ENCODE measurements at regions not wholly inside any gene's neighbourhood (a gene's known extent, or its start where the extent isn't known, plus 50 kb on each side); places are given as distances from the start of the nearest gene placed in this dataset.

- H3K36me3 ChIP-seq (ENCODE audit: control insufficient read depth in 2 of 2, extremely low read depth in 1 of 2, insufficient read depth in 2 of 2, low read length in 2 of 2), result no peaks in the 10 kb centered on the region
- H3K4me1 ChIP-seq (ENCODE audit: control insufficient read depth, extremely low read depth, insufficient read depth, low read length), result no peaks in the 10 kb centered on the region
- no peak overlapping the region for H3K4me3 ChIP-seq (ENCODE audit: control insufficient read depth in 2 of 3, extremely low read depth in 1 of 3, insufficient read depth in 2 of 3, low read depth in 1 of 3, low read length in 3 of 3)
- peaks cover 3% of the 10 kb centered on the region for H3K9me3 ChIP-seq (ENCODE audit: control insufficient read depth, low read depth, low read length)
- FAIRE-seq (no peak), DNase-seq (ENCODE audit: low read depth, low spot score) (no peak)
- no peaks in the 10 kb centered on the region for H3K27me3 ChIP-seq (ENCODE audit: control insufficient read depth, extremely low read depth, insufficient read depth, low read length)
- H2AFZ ChIP-seq (ENCODE audit: control insufficient read depth, low read length), result no peak overlapping the region
- H4K20me1 ChIP-seq (ENCODE audit: control insufficient read depth, extremely low read depth, insufficient read depth, low read length), result no peaks in the 10 kb centered on the region
- TF ChIP-seq, protein P1, sequence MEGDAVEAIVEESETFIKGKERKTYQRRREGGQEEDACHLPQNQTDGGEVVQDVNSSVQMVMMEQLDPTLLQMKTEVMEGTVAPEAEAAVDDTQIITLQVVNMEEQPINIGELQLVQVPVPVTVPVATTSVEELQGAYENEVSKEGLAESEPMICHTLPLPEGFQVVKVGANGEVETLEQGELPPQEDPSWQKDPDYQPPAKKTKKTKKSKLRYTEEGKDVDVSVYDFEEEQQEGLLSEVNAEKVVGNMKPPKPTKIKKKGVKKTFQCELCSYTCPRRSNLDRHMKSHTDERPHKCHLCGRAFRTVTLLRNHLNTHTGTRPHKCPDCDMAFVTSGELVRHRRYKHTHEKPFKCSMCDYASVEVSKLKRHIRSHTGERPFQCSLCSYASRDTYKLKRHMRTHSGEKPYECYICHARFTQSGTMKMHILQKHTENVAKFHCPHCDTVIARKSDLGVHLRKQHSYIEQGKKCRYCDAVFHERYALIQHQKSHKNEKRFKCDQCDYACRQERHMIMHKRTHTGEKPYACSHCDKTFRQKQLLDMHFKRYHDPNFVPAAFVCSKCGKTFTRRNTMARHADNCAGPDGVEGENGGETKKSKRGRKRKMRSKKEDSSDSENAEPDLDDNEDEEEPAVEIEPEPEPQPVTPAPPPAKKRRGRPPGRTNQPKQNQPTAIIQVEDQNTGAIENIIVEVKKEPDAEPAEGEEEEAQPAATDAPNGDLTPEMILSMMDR (optimal IDR thresholded peaks at IDR 0.05 in 1 of 3, IDR thresholded peaks at IDR 0.05 in 1 of 3, conservative IDR thresholded peaks at IDR 0.05 in 1 of 3; ENCODE audit: extremely low read depth in 1 of 3, insufficient read depth in 2 of 3, low read length in 3 of 3), result no peak
- TF ChIP-seq EZH2 (IDR thresholded peaks at IDR 0.05; ENCODE audit: low read length), result no peak
- no peaks in the 10 kb centered on the region for H3K9me1 ChIP-seq (ENCODE audit: control insufficient read depth, extremely low read depth, insufficient read depth, low read length)
- H3K27ac ChIP-seq (ENCODE audit: control insufficient read depth, insufficient read depth, low read length), result no peak overlapping the region
- H3K79me2 ChIP-seq (ENCODE audit: control insufficient read depth, insufficient read depth, low read length), result no peaks in the 10 kb centered on the region
- H3K4me2 ChIP-seq (ENCODE audit: control insufficient read depth, extremely low read depth, insufficient read depth, low read depth, low read length), result no peak overlapping the region
- dilution Hi-C loops (cut with MboI; ENCODE audit: extremely low pct_ligation_motif_present, low sequenced_read_pairs), result no loop called here
- H3K9ac ChIP-seq (ENCODE audit: control insufficient read depth, extremely low read depth, insufficient read depth, low read length), result no peak overlapping the region
Measured at GRCh38 chrX:122572461-122572860, 611.6 kb upstream of the GRIA3 start.

DNA sequence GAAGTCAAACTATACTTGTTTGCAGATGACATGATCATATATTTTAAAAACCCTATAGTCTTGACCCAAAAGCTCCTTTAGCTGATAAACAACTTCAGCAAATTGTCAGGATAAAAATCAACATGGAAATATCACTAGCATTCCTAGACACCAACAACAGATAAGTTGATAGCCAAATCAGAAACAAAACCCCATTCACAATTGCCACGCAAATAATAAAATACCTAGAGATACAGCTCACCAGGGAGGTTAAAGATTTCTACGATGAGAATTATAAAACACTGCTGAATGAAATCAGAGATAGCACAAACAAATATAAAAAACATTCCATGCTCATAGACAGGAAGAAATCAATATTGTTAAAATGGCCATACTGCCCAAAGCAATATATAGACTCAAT is 605.0 kb upstream of the GRIA3 start:
- FAIRE-seq, result no peak

More for the DNA sequence above, 605.0 kb upstream of the GRIA3 start:
- Histone ChIP-seq H3K36me3 (ENCODE audit: control insufficient read depth in 2 of 2, extremely low read depth in 1 of 2, insufficient read depth in 2 of 2, low read length in 2 of 2) (no peaks in the 10 kb centered on the region), H3K27ac (ENCODE audit: control insufficient read depth, insufficient read depth, low read length) (no peak overlapping the region), H4K20me1 (ENCODE audit: control insufficient read depth, extremely low read depth, insufficient read depth, low read length) (no peaks in the 10 kb centered on the region), H3K4me2 (ENCODE audit: control insufficient read depth, extremely low read depth, insufficient read depth, low read depth, low read length) (no peak overlapping the region), H3K79me2 (ENCODE audit: control insufficient read depth, insufficient read depth, low read length) (no peaks in the 10 kb centered on the region), H3K4me3 (ENCODE audit: control insufficient read depth in 2 of 3, extremely low read depth in 1 of 3, insufficient read depth in 2 of 3, low read depth in 1 of 3, low read length in 3 of 3) (no peak overlapping the region), H3K9me1 (ENCODE audit: control insufficient read depth, extremely low read depth, insufficient read depth, low read length) (no peaks in the 10 kb centered on the region), H2AFZ (ENCODE audit: control insufficient read depth, low read length) (no peak overlapping the region), H3K9ac (ENCODE audit: control insufficient read depth, extremely low read depth, insufficient read depth, low read length) (no peak overlapping the region), H3K9me3 (ENCODE audit: control insufficient read depth, low read depth, low read length) (peaks cover 3% of the 10 kb centered on the region), H3K4me1 (ENCODE audit: control insufficient read depth, extremely low read depth, insufficient read depth, low read length) (peaks cover 8% of the 10 kb centered on the region), H3K27me3 (ENCODE audit: control insufficient read depth, extremely low read depth, insufficient read depth, low read length) (no peaks in the 10 kb centered on the region)
- DNase-seq (ENCODE audit: low read depth, low spot score), result no peak
- TF ChIP-seq EZH2 (IDR thresholded peaks at IDR 0.05; ENCODE audit: low read length), result no peak
- TF ChIP-seq, protein P1 (optimal IDR thresholded peaks at IDR 0.05 in 1 of 3, IDR thresholded peaks at IDR 0.05 in 1 of 3, conservative IDR thresholded peaks at IDR 0.05 in 1 of 3; ENCODE audit: extremely low read depth in 1 of 3, insufficient read depth in 2 of 3, low read length in 3 of 3), result no peak
- dilution Hi-C loops (cut with MboI; ENCODE audit: extremely low pct_ligation_motif_present, low sequenced_read_pairs), result no loop called here

Measured in keratinocyte (primary cell).